ENCODE measurements at regions not wholly inside any gene's neighbourhood (a gene's known extent, or its start where the extent isn't known, plus 50 kb on each side); places are given as distances from the start of the nearest gene placed in this dataset.

GRCh38 chr13:30359991-30360390 is 52.6 kb upstream of the KATNAL1 start:
- no peak for DNase-seq (ENCODE audit: low read depth)

- no peak for DNase-seq (ENCODE audit: low read depth)
Measured at GRCh38 chr13:30360586-30360985, 53.2 kb upstream of the KATNAL1 start.

- DNase-seq (ENCODE audit: low read depth), result no peak
Measured at GRCh38 chr13:30362005-30362788, 54.8 kb upstream of the KATNAL1 start.

GRCh38 chr13:30362869-30363268 is 55.5 kb upstream of the KATNAL1 start:
- DNase-seq (ENCODE audit: low read depth), result no peak

GRCh38 chr13:30363725-30364124 is 56.4 kb upstream of the KATNAL1 start:
- DNase-seq (ENCODE audit: low read depth), result no peak

GRCh38 chr13:30364133-30364532 is 56.8 kb upstream of the KATNAL1 start:
- DNase-seq (ENCODE audit: low read depth), result peak; percentile 8

GRCh38 chr13:30364876-30365275 is 57.4 kb upstream of the UBE2L5 start:
- DNase-seq (ENCODE audit: low read depth), result peak; percentile 13

GRCh38 chr13:30366088-30366487 is 56.2 kb upstream of the UBE2L5 start:
- no peak for DNase-seq (ENCODE audit: low read depth)

GRCh38 chr13:30367296-30367695 is 55.0 kb upstream of the UBE2L5 start:
- no peak for DNase-seq (ENCODE audit: low read depth)

- no peak for DNase-seq (ENCODE audit: low read depth)
Measured at GRCh38 chr13:30370146-30370545, 52.1 kb upstream of the UBE2L5 start.

- no peak for DNase-seq (ENCODE audit: low read depth)
Measured at GRCh38 chr13:30370916-30371521, 51.3 kb upstream of the UBE2L5 start.

GRCh38 chr13:30371649-30372265 is 50.5 kb upstream of the UBE2L5 start:
- peak; percentile 9 for DNase-seq (ENCODE audit: low read depth)

All from Daoy (cell line).